ENCODE measurements at regions not wholly inside any gene's neighbourhood (a gene's known extent, or its start where the extent isn't known, plus 50 kb on each side); places are given as distances from the start of the nearest gene placed in this dataset.

DNA sequence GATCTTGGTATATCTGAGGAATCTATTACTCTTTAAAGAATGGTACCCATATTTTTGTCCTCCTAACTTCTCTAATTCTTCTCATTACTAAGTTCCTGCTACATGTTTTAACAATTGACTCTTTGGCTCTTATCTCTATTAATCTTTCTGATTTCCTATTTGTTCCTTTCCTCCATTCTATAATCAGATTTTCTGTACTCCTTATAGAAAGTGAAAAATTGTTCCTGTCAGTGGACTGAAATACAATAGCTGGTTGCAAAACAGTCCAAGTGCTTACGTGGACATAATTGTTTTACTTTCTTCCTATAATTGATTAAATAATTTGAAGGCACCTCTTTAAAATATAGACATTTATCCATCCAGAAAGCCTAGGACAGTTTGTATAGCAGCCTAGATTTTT, 86.7 kb upstream of the PTHLH start:
- Histone ChIP-seq H3F3A (ENCODE audit: insufficient read depth, low read length, poor library complexity, severe bottlenecking) (no peaks in the 10 kb centered on the region), H3K4me2 (ENCODE audit: low read length) (no peak overlapping the region), H3K79me2 (replicated peaks; ENCODE audit: insufficient read depth, low read length) (no peaks in the 10 kb centered on the region), H3K36me3 (ENCODE audit: insufficient read depth, low read length) (no peaks in the 10 kb centered on the region), H3K27ac (ENCODE audit: low read length) (no peak overlapping the region), H3K4me3 (ENCODE audit: low read length) (no peak overlapping the region), H3K9me3 (ENCODE audit: low read length) (no peaks in the 10 kb centered on the region), H3K9me2 (ENCODE audit: insufficient read depth, low read length) (no peaks in the 10 kb centered on the region), H3K27me3 (ENCODE audit: insufficient read depth, low read depth, low read length) (no peaks in the 10 kb centered on the region), H2AFZ (ENCODE audit: low read depth, low read length) (no peak overlapping the region), H4K20me1 (ENCODE audit: insufficient read depth) (no peaks in the 10 kb centered on the region), H3K9ac (ENCODE audit: low read length) (no peak overlapping the region)
- TF ChIP-seq TAF1 (IDR thresholded peaks at IDR 0.05; ENCODE audit: low read depth) (no peak), MXI1 (conservative IDR thresholded peaks at IDR 0.05; ENCODE audit: poor library complexity, severe bottlenecking) (no peak)

DNA sequence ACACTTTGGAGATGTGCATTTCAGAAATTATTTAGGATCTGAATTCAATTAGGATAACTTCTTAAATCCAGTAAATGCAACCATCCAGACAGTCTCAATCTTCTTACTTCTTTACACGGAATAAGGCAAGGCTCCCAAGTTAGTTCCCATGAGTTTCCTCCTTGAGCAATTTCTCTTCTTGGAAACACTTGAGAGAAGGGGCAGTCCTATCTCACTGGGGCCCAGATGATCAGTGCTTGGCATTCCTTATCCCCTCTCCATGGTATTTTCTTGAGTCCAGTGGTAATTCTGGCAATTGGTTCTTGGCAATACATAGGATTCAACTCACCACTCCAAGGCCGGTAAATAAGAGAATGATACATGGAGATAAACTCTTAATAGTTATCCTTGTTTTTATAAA, 87.1 kb upstream of the PTHLH start:
- no peak overlapping the region for H3K4me2 ChIP-seq (ENCODE audit: low read length)
- H2AFZ ChIP-seq (ENCODE audit: low read depth, low read length), result no peak overlapping the region
- H3K79me2 ChIP-seq (replicated peaks; ENCODE audit: insufficient read depth, low read length), result no peaks in the 10 kb centered on the region
- H3F3A ChIP-seq (ENCODE audit: insufficient read depth, low read length, poor library complexity, severe bottlenecking), result no peaks in the 10 kb centered on the region
- no peak overlapping the region for H3K9ac ChIP-seq (ENCODE audit: low read length)
- no peak overlapping the region for H3K4me3 ChIP-seq (ENCODE audit: low read length)
- H3K9me2 ChIP-seq (ENCODE audit: insufficient read depth, low read length), result no peaks in the 10 kb centered on the region
- H3K36me3 ChIP-seq (ENCODE audit: insufficient read depth, low read length), result no peaks in the 10 kb centered on the region
- no peak for TF ChIP-seq MXI1 (conservative IDR thresholded peaks at IDR 0.05; ENCODE audit: poor library complexity, severe bottlenecking)
- TF ChIP-seq POLR2AphosphoS5 (IDR thresholded peaks at IDR 0.05), result no peak
- TF ChIP-seq RAD21 (conservative IDR thresholded peaks at IDR 0.05), result no peak
- TF ChIP-seq EZH2 (IDR thresholded peaks at IDR 0.05; ENCODE audit: borderline replicate concordance, insufficient read depth, low read length, poor library complexity, severe bottlenecking), result no peak
- TF ChIP-seq TAF1 (IDR thresholded peaks at IDR 0.05; ENCODE audit: low read depth), result no peak
- H4K20me1 ChIP-seq (ENCODE audit: insufficient read depth), result no peaks in the 10 kb centered on the region
- no peak overlapping the region for H3K27ac ChIP-seq (ENCODE audit: low read length)
- H3K27me3 ChIP-seq (ENCODE audit: insufficient read depth, low read depth, low read length), result no peaks in the 10 kb centered on the region
- no peaks in the 10 kb centered on the region for H3K9me3 ChIP-seq (ENCODE audit: low read length)

DNA sequence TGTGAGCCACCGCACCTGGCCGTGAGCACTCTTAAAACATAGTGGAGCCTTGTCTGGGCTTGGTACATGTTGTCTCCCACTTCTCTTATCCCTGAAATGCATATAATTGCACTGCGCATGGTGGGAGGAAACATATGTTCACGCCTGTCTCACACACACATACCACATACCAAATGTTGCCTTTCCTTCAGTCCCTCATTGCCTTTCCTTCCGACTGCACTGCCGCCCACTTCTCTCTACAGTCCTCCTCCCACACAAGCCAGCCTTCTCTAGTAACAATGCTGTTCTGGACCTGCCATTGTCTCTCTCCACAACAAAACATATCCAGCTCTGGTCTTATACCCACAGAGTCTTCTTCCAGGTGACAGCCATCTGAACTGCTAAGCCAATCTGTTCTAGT, 88.3 kb upstream of the PTHLH start:
- no peaks in the 10 kb centered on the region for H3K27me3 ChIP-seq (ENCODE audit: insufficient read depth, low read depth, low read length)
- no peak overlapping the region for H3K4me2 ChIP-seq (ENCODE audit: low read length)
- no peaks in the 10 kb centered on the region for H3F3A ChIP-seq (ENCODE audit: insufficient read depth, low read length, poor library complexity, severe bottlenecking)
- H3K9me2 ChIP-seq (ENCODE audit: insufficient read depth, low read length), result no peaks in the 10 kb centered on the region
- H3K79me2 ChIP-seq (replicated peaks; ENCODE audit: insufficient read depth, low read length), result no peaks in the 10 kb centered on the region
- H3K27ac ChIP-seq (ENCODE audit: low read length), result no peak overlapping the region
- H3K36me3 ChIP-seq (ENCODE audit: insufficient read depth, low read length), result no peaks in the 10 kb centered on the region
- TF ChIP-seq, protein P1, sequence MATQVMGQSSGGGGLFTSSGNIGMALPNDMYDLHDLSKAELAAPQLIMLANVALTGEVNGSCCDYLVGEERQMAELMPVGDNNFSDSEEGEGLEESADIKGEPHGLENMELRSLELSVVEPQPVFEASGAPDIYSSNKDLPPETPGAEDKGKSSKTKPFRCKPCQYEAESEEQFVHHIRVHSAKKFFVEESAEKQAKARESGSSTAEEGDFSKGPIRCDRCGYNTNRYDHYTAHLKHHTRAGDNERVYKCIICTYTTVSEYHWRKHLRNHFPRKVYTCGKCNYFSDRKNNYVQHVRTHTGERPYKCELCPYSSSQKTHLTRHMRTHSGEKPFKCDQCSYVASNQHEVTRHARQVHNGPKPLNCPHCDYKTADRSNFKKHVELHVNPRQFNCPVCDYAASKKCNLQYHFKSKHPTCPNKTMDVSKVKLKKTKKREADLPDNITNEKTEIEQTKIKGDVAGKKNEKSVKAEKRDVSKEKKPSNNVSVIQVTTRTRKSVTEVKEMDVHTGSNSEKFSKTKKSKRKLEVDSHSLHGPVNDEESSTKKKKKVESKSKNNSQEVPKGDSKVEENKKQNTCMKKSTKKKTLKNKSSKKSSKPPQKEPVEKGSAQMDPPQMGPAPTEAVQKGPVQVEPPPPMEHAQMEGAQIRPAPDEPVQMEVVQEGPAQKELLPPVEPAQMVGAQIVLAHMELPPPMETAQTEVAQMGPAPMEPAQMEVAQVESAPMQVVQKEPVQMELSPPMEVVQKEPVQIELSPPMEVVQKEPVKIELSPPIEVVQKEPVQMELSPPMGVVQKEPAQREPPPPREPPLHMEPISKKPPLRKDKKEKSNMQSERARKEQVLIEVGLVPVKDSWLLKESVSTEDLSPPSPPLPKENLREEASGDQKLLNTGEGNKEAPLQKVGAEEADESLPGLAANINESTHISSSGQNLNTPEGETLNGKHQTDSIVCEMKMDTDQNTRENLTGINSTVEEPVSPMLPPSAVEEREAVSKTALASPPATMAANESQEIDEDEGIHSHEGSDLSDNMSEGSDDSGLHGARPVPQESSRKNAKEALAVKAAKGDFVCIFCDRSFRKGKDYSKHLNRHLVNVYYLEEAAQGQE (IDR thresholded peaks at IDR 0.05; ENCODE audit: borderline replicate concordance), result no peak
- TF ChIP-seq SMC3 (conservative IDR thresholded peaks at IDR 0.05; ENCODE audit: poor library complexity), result no peak
- no peak for TF ChIP-seq EZH2 (IDR thresholded peaks at IDR 0.05; ENCODE audit: borderline replicate concordance, insufficient read depth, low read length, poor library complexity, severe bottlenecking)
- no peak for TF ChIP-seq TAF1 (IDR thresholded peaks at IDR 0.05; ENCODE audit: low read depth)
- TF ChIP-seq, protein P2, sequence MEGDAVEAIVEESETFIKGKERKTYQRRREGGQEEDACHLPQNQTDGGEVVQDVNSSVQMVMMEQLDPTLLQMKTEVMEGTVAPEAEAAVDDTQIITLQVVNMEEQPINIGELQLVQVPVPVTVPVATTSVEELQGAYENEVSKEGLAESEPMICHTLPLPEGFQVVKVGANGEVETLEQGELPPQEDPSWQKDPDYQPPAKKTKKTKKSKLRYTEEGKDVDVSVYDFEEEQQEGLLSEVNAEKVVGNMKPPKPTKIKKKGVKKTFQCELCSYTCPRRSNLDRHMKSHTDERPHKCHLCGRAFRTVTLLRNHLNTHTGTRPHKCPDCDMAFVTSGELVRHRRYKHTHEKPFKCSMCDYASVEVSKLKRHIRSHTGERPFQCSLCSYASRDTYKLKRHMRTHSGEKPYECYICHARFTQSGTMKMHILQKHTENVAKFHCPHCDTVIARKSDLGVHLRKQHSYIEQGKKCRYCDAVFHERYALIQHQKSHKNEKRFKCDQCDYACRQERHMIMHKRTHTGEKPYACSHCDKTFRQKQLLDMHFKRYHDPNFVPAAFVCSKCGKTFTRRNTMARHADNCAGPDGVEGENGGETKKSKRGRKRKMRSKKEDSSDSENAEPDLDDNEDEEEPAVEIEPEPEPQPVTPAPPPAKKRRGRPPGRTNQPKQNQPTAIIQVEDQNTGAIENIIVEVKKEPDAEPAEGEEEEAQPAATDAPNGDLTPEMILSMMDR (IDR thresholded peaks at IDR 0.05; ENCODE audit: poor library complexity, severe bottlenecking), result no peak
- TF ChIP-seq RAD21 (conservative IDR thresholded peaks at IDR 0.05), result no peak
- no peak for TF ChIP-seq MXI1 (conservative IDR thresholded peaks at IDR 0.05; ENCODE audit: poor library complexity, severe bottlenecking)
- no peak for TF ChIP-seq EP300 (conservative IDR thresholded peaks at IDR 0.05; ENCODE audit: poor library complexity, severe bottlenecking)
- TF ChIP-seq POLR2AphosphoS5 (IDR thresholded peaks at IDR 0.05), result no peak
- H4K20me1 ChIP-seq (ENCODE audit: insufficient read depth), result no peaks in the 10 kb centered on the region
- H2AFZ ChIP-seq (ENCODE audit: low read depth, low read length), result no peak overlapping the region
- H3K9me3 ChIP-seq (ENCODE audit: low read length), result no peaks in the 10 kb centered on the region
- no peak overlapping the region for H3K9ac ChIP-seq (ENCODE audit: low read length)
- no peak overlapping the region for H3K4me3 ChIP-seq (ENCODE audit: low read length)

All from neural cell (in vitro differentiated cells).